ENCODE measurements at regions not wholly inside any gene's neighbourhood (a gene's known extent, or its start where the extent isn't known, plus 50 kb on each side); places are given as distances from the start of the nearest gene placed in this dataset.
"Not testable (repeated sequence)": the region's sequence is repeated elsewhere in the genome, so short reads cannot be mapped to it uniquely, and the experiment has no call there.

DNA sequence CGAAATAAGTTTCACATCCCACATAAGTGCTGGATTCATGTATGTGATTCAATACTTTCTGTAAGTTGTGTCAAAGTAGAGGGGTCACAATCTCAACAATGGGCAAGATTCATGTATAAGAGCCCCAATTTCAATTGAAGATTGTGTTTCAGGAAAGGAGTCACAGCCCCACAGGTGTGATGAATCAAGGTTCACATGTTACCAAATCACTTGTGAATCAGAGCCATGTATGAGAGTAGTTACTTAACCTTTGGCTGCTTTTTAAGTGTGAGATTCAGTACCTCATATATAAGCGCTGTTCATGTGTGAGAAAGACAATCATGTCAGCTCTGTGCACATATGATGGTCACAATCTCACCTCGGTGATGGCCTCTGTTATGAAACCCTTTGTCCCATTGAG lies 1100.0 kb upstream of the AMELY start:
- no peaks in the 10 kb centered on the region for H3K27me3 ChIP-seq (ENCODE audit: control insufficient read depth in 1 of 2, insufficient read depth in 1 of 2, low read length in 2 of 2)
- no peak overlapping the region for H4K91ac ChIP-seq (ENCODE audit: low read length)
- H4K8ac ChIP-seq (ENCODE audit: low read length): no peak overlapping the region
- no peak overlapping the region for H2AFZ ChIP-seq (ENCODE audit: low read depth, low read length)
- H2BK12ac ChIP-seq (ENCODE audit: low read length in 2 of 2): no peak overlapping the region
- no peak overlapping the region for H2BK120ac ChIP-seq (ENCODE audit: low read depth, low read length)
- H3K9me3 ChIP-seq (ENCODE audit: control insufficient read depth, low read length): no peaks in the 10 kb centered on the region
- H3K18ac ChIP-seq (ENCODE audit: low read depth in 1 of 2, low read length in 2 of 2): no peak overlapping the region
- no peaks in the 10 kb centered on the region for H3K4me1 ChIP-seq (ENCODE audit: control insufficient read depth, insufficient read depth, low read depth, low read length)
- no peak overlapping the region for H2BK5ac ChIP-seq (ENCODE audit: low read depth, low read length, poor library complexity, severe bottlenecking)
- H3K4me2 ChIP-seq (ENCODE audit: low read length, poor library complexity, severe bottlenecking): no peak overlapping the region
- no peak overlapping the region for H2BK15ac ChIP-seq (ENCODE audit: low read depth, poor library complexity, severe bottlenecking)
- no peak overlapping the region for H3K27ac ChIP-seq (ENCODE audit: low read length, poor library complexity, severe bottlenecking)
- WGBS: 57% methylated on average over 1 of the region's 3 CpGs
- no peak overlapping the region for H3K4me3 ChIP-seq (ENCODE audit: insufficient read depth in 1 of 2, low read depth in 1 of 2, low read length in 2 of 2)
- no peak for DNase-seq
- H3K4ac ChIP-seq (ENCODE audit: low read depth in 1 of 2, low read length in 2 of 2): no peak overlapping the region
- H3K36me3 ChIP-seq (ENCODE audit: control insufficient read depth in 1 of 2, insufficient read depth in 2 of 2, low read depth in 1 of 2, low read length in 2 of 2): no peaks in the 10 kb centered on the region
- no peak overlapping the region for H2AK5ac ChIP-seq (ENCODE audit: low read length, severe bottlenecking)
- no peak overlapping the region for H3K14ac ChIP-seq (ENCODE audit: low read length in 2 of 2)
- H3K9ac ChIP-seq (ENCODE audit: low read length): no peak overlapping the region
- no peaks in the 10 kb centered on the region for H3K79me1 ChIP-seq (replicated peaks; ENCODE audit: low read length, poor library complexity, severe bottlenecking)
- H3K23ac ChIP-seq (ENCODE audit: low read length in 2 of 2): no peak overlapping the region

DNA sequence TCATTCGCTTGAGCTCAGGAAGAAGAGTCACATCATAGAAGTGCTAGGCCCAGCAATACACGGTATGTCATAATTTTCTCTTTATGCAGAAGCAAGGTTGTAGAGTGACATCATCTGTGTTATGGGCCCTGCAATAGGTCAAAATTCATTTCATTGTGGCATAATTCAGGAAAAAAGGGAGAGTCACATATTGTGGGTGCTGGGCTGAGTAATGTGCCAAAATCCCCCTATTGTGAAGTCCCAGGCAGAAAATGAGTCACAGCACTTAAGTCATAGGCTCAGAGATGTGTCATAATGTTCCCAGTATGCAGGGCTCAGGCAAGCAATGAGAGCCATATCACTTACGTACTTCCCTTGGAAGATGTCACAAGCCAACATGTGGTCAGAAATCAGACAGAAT lies 1092.6 kb upstream of the AMELY start:
- Histone ChIP-seq H3K79me1 (replicated peaks; ENCODE audit: low read length, poor library complexity, severe bottlenecking) (no peaks in the 10 kb centered on the region), H2BK12ac (ENCODE audit: low read length in 2 of 2) (no peak overlapping the region), H3K27ac (ENCODE audit: low read length, poor library complexity, severe bottlenecking) (no peak overlapping the region), H2BK120ac (ENCODE audit: low read depth, low read length) (no peak overlapping the region), H3K4me3 (ENCODE audit: insufficient read depth in 1 of 2, low read depth in 1 of 2, low read length in 2 of 2) (no peak overlapping the region), H4K8ac (ENCODE audit: low read length) (no peak overlapping the region), H4K91ac (ENCODE audit: low read length) (no peak overlapping the region), H3K4me2 (ENCODE audit: low read length, poor library complexity, severe bottlenecking) (no peak overlapping the region), H3K14ac (ENCODE audit: low read length in 2 of 2) (no peak overlapping the region), H2BK5ac (ENCODE audit: low read depth, low read length, poor library complexity, severe bottlenecking) (no peak overlapping the region), H2BK15ac (ENCODE audit: low read depth, poor library complexity, severe bottlenecking) (no peak overlapping the region), H3K36me3 (ENCODE audit: control insufficient read depth in 1 of 2, insufficient read depth in 2 of 2, low read depth in 1 of 2, low read length in 2 of 2) (no peaks in the 10 kb centered on the region), H3K9me3 (ENCODE audit: control insufficient read depth, low read length) (no peaks in the 10 kb centered on the region), H3K4ac (ENCODE audit: low read depth in 1 of 2, low read length in 2 of 2) (no peak overlapping the region), H3K9ac (ENCODE audit: low read length) (no peak overlapping the region), H2AK5ac (ENCODE audit: low read length, severe bottlenecking) (no peak overlapping the region), H3K23ac (ENCODE audit: low read length in 2 of 2) (no peak overlapping the region), H3K27me3 (ENCODE audit: control insufficient read depth in 1 of 2, insufficient read depth in 1 of 2, low read length in 2 of 2) (no peaks in the 10 kb centered on the region), H3K18ac (ENCODE audit: low read depth in 1 of 2, low read length in 2 of 2) (no peak overlapping the region), H3K4me1 (ENCODE audit: control insufficient read depth, insufficient read depth, low read depth, low read length) (no peaks in the 10 kb centered on the region), H2AFZ (ENCODE audit: low read depth, low read length) (no peak overlapping the region)
- WGBS: 77% methylated on average over 3 of the region's 3 CpGs
- no peak for DNase-seq

DNA sequence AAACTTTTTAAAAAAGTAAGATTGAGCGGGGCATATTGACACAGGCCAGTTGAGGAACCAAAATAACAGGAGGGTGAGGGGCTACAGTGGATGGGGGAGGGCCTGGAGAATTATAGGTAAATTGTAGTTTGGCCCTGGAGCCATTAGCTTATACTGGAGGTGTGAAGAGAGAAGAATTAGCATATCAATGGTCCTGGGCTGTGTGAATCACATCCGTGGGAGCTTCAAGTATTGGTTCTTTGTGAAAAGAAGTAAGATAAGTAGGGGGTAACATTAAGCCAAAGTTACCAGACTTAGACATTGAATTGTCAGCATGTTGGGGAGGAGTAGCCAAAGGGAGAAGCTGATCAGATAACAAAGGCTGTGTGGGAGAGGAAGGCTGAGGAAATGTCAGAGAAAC lies 1085.2 kb upstream of the AMELY start:
- Histone ChIP-seq H3K18ac (ENCODE audit: low read depth in 1 of 2, low read length in 2 of 2) (no peak overlapping the region), H4K8ac (ENCODE audit: low read length) (no peak overlapping the region), H3K9ac (ENCODE audit: low read length) (no peak overlapping the region), H3K23ac (ENCODE audit: low read length in 2 of 2) (no peak overlapping the region), H2AK5ac (ENCODE audit: low read length, severe bottlenecking) (no peak overlapping the region), H3K4me2 (ENCODE audit: low read length, poor library complexity, severe bottlenecking) (no peak overlapping the region), H3K27ac (ENCODE audit: low read length, poor library complexity, severe bottlenecking) (no peak overlapping the region), H3K4ac (ENCODE audit: low read depth in 1 of 2, low read length in 2 of 2) (no peak overlapping the region), H3K36me3 (ENCODE audit: control insufficient read depth in 1 of 2, insufficient read depth in 2 of 2, low read depth in 1 of 2, low read length in 2 of 2) (no peaks in the 10 kb centered on the region), H4K91ac (ENCODE audit: low read length) (no peak overlapping the region), H2AFZ (ENCODE audit: low read depth, low read length) (no peak overlapping the region), H3K9me3 (ENCODE audit: control insufficient read depth, low read length) (no peaks in the 10 kb centered on the region), H2BK5ac (ENCODE audit: low read depth, low read length, poor library complexity, severe bottlenecking) (no peak overlapping the region), H2BK12ac (ENCODE audit: low read length in 2 of 2) (no peak overlapping the region), H2BK15ac (ENCODE audit: low read depth, poor library complexity, severe bottlenecking) (no peak overlapping the region), H3K4me3 (ENCODE audit: insufficient read depth in 1 of 2, low read depth in 1 of 2, low read length in 2 of 2) (no peak overlapping the region), H3K14ac (ENCODE audit: low read length in 2 of 2) (no peak overlapping the region), H3K4me1 (ENCODE audit: control insufficient read depth, insufficient read depth, low read depth, low read length) (no peaks in the 10 kb centered on the region), H3K27me3 (ENCODE audit: control insufficient read depth in 1 of 2, insufficient read depth in 1 of 2, low read length in 2 of 2) (no peaks in the 10 kb centered on the region), H2BK120ac (ENCODE audit: low read depth, low read length) (no peak overlapping the region), H3K79me1 (replicated peaks; ENCODE audit: low read length, poor library complexity, severe bottlenecking) (no peaks in the 10 kb centered on the region)
- WGBS: 52% methylated on average over 2 of the region's 2 CpGs
- no peak for DNase-seq

DNA sequence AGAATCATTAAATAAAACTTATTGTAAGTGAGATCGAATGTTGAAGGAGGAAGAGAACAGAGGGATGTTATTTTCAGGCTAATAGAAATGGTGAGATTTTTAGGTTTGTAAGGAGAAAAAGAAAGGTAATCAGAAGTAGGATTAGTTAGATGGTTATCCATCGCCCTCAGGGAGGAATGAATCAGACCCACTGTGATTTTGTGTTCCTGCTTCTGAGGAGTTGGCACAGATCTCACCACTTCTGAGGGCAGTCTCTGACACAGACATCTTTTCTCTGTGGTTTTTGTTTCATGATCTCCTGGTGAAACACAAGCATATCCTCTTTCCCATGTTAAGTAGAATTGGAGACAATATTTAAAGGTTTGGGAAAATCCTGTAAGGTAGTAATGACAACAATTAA lies 1083.2 kb upstream of the AMELY start:
- H3K23ac ChIP-seq (ENCODE audit: low read length in 2 of 2); H3K18ac ChIP-seq (ENCODE audit: low read depth in 1 of 2, low read length in 2 of 2); H3K4me3 ChIP-seq (ENCODE audit: insufficient read depth in 1 of 2, low read depth in 1 of 2, low read length in 2 of 2); H3K4ac ChIP-seq (ENCODE audit: low read depth in 1 of 2, low read length in 2 of 2); H2BK5ac ChIP-seq (ENCODE audit: low read depth, low read length, poor library complexity, severe bottlenecking); H3K9me3 ChIP-seq (ENCODE audit: control insufficient read depth, low read length); H3K4me2 ChIP-seq (ENCODE audit: low read length, poor library complexity, severe bottlenecking); H4K8ac ChIP-seq (ENCODE audit: low read length); H2BK15ac ChIP-seq (ENCODE audit: low read depth, poor library complexity, severe bottlenecking); H3K27ac ChIP-seq (ENCODE audit: low read length, poor library complexity, severe bottlenecking); H3K4me1 ChIP-seq (ENCODE audit: control insufficient read depth, insufficient read depth, low read depth, low read length); H2BK120ac ChIP-seq (ENCODE audit: low read depth, low read length); DNase-seq; H2AFZ ChIP-seq (ENCODE audit: low read depth, low read length); H3K36me3 ChIP-seq (ENCODE audit: control insufficient read depth in 1 of 2, insufficient read depth in 2 of 2, low read depth in 1 of 2, low read length in 2 of 2); H3K14ac ChIP-seq (ENCODE audit: low read length in 2 of 2); H3K79me1 ChIP-seq (replicated peaks; ENCODE audit: low read length, poor library complexity, severe bottlenecking); H2BK12ac ChIP-seq (ENCODE audit: low read length in 2 of 2); H4K91ac ChIP-seq (ENCODE audit: low read length); H3K9ac ChIP-seq (ENCODE audit: low read length); H2AK5ac ChIP-seq (ENCODE audit: low read length, severe bottlenecking); H3K27me3 ChIP-seq (ENCODE audit: control insufficient read depth in 1 of 2, insufficient read depth in 1 of 2, low read length in 2 of 2): not testable (repeated sequence)
- WGBS: 39% methylated on average over 1 of the region's 2 CpGs
